ENCODE measurements at regions not wholly inside any gene's neighbourhood (a gene's known extent, or its start where the extent isn't known, plus 50 kb on each side); places are given as distances from the start of the nearest gene placed in this dataset.

GRCh38 chr11:116275635-116276034 is 497.2 kb downstream of the BUD13 start:
- no peak for TF ChIP-seq CTCF (IDR thresholded peaks at IDR 0.05)
- no peak for TF ChIP-seq POLR2AphosphoS5 (IDR thresholded peaks at IDR 0.05; ENCODE audit: insufficient read depth in 1 of 2, low read depth in 1 of 2)
- TF ChIP-seq POLR2A (IDR thresholded peaks at IDR 0.05), result no peak
